Tibial artery (tissue), 4 donors: ENCODE measurements at regions not wholly inside any gene's neighbourhood (a gene's known extent, or its start where the extent isn't known, plus 50 kb on each side); places are given as distances from the start of the nearest gene placed in this dataset.

Source experiments
- DNase-seq, 2 donors: peaks; one replicate each; pipeline ENCODE4 v3.0.0-alpha.2; 2019
- H3K27ac ChIP-seq, 2 donors: fragments of 200-600 bp; sonication (generic) in 1 of 2; 1 replicate in 1 of 2; 2 replicates in 1 of 2; pipeline ENCODE4 v1.5.1; 2018 to 2019; ENCODE audit warnings: mild to moderate bottlenecking in 1 of 2
- H3K27me3 ChIP-seq, 2 donors: fragments of 200-600 bp; sonication (generic) in 1 of 2; one replicate each; pipeline versions ENCODE4 v1.5.1 to v1.6.0; 2016 to 2019
- H3K36me3 ChIP-seq, 3 donors: fragments of 200-600 bp; sonication (generic) in 2 of 3; one replicate each; pipeline ENCODE4 v1.5.1; 2016 to 2019; ENCODE audit warnings: mild to moderate bottlenecking in 2 of 3
- H3K4me1 ChIP-seq, 4 donors: fragments of 200-600 bp; sonication (generic) in 2 of 4; 1 replicate in 3 of 4; 2 replicates in 1 of 4; pipeline ENCODE4 v1.5.1; 2016 to 2019
- H3K4me3 ChIP-seq, 2 donors: fragments of 200-600 bp; sonication (generic) in 1 of 2; 1 replicate in 1 of 2; 2 replicates in 1 of 2; pipeline ENCODE4 v1.5.1; 2018 to 2019; ENCODE audit warnings: mild to moderate bottlenecking in 2 of 2
- H3K9me3 ChIP-seq, 3 donors: fragments of 200-600 bp; sonication (generic) in 1 of 3; one replicate each; pipeline ENCODE4 v1.5.1; 2016 to 2019
- CTCF ChIP-seq, 2 experiments: fragments of 200-600 bp in 1 of 2; fragments of 450-650 bp in 1 of 2; IDR thresholded peaks; one replicate each; pipeline ENCODE4 v1.5.1; 2017 to 2019; ENCODE audit warnings: antibody characterized with exemption in 2 of 2, mild to moderate bottlenecking in 1 of 2, moderate library complexity in 1 of 2
- intact Hi-C: fragments of 100-400 bp; cut with DNase I; formaldehyde crosslinking; loops from one replicate; pipeline ENCODE4 v1.15.0; 2023; ENCODE audit warnings: low total_unique reads

GRCh38 chr16:17574256-17574655 is 103.5 kb upstream of the XYLT1 start:
- intact Hi-C loops, result no loop called here
- peaks cover 0 to 3% (median 0%) of the 10 kb centered on the region in 4 donors for H3K4me1 ChIP-seq
- H3K36me3 ChIP-seq, result no peaks in the 10 kb centered on the region
- no peak overlapping the region for H3K27ac ChIP-seq
- peaks cover 0 to 6% of the 10 kb centered on the region in 2 donors for H3K27me3 ChIP-seq
- DNase-seq, result no peak
- no peaks in the 10 kb centered on the region for H3K9me3 ChIP-seq
- no peak for TF ChIP-seq CTCF (IDR thresholded peaks at IDR 0.05)
- H3K4me3 ChIP-seq, result no peak overlapping the region

- Histone ChIP-seq H3K27ac (no peak overlapping the region), H3K4me1 (no peaks in the 10 kb centered on the region), H3K4me3 (no peak overlapping the region), H3K27me3 (peaks cover 0 to 6% of the 10 kb centered on the region in 2 donors), H3K9me3 (no peaks in the 10 kb centered on the region), H3K36me3 (no peaks in the 10 kb centered on the region)
- DNase-seq, result no peak
- intact Hi-C loops, result no loop called here
- TF ChIP-seq CTCF (IDR thresholded peaks at IDR 0.05), result no peak
Observed at GRCh38 chr16:17572145-17572544, 101.4 kb upstream of the XYLT1 start.

GRCh38 chr16:17571499-17572093 is 100.8 kb upstream of the XYLT1 start:
- H3K27me3 ChIP-seq, result peaks cover 0 to 6% of the 10 kb centered on the region in 2 donors
- no peaks in the 10 kb centered on the region for H3K4me1 ChIP-seq
- DNase-seq, result no peak
- no peak for TF ChIP-seq CTCF (IDR thresholded peaks at IDR 0.05)
- intact Hi-C loops, result no loop called here
- H3K9me3 ChIP-seq, result no peaks in the 10 kb centered on the region
- no peak overlapping the region for H3K27ac ChIP-seq
- H3K36me3 ChIP-seq, result no peaks in the 10 kb centered on the region
- H3K4me3 ChIP-seq, result no peak overlapping the region

- no peak overlapping the region for H3K27ac ChIP-seq
Observed at GRCh38 chr16:17568239-17568638, 97.5 kb upstream of the XYLT1 start.

GRCh38 chr16:17567455-17567854 is 96.7 kb upstream of the XYLT1 start:
- Histone ChIP-seq H3K4me1 (no peaks in the 10 kb centered on the region), H3K9me3 (no peaks in the 10 kb centered on the region), H3K36me3 (no peaks in the 10 kb centered on the region), H3K4me3 (no peak overlapping the region), H3K27ac (no peak overlapping the region), H3K27me3 (peaks cover 0 to 8% of the 10 kb centered on the region in 2 donors)
- no peak for TF ChIP-seq CTCF (IDR thresholded peaks at IDR 0.05)
- intact Hi-C loops, result no loop called here
- no peak for DNase-seq

More at GRCh38 chr16:17568239-17568638, 97.5 kb upstream of the XYLT1 start:
- no peak for TF ChIP-seq CTCF (IDR thresholded peaks at IDR 0.05)
- no peaks in the 10 kb centered on the region for H3K9me3 ChIP-seq
- no peak for DNase-seq
- H3K36me3 ChIP-seq, result no peaks in the 10 kb centered on the region
- no peak overlapping the region for H3K4me3 ChIP-seq
- no peaks in the 10 kb centered on the region for H3K4me1 ChIP-seq
- H3K27me3 ChIP-seq, result peaks cover 0 to 6% of the 10 kb centered on the region in 2 donors
- intact Hi-C loops, result no loop called here
